DOHH2 (cell line): ENCODE measurements at regions not wholly inside any gene's neighbourhood (a gene's known extent, or its start where the extent isn't known, plus 50 kb on each side); places are given as distances from the start of the nearest gene placed in this dataset.

ENCODE experiments used
- EZH2phosphoT487 ChIP-seq: fragments of 200-600 bp; sonication (generic); IDR thresholded peaks from 2 replicates; pipeline ENCODE4 v1.6.1; 2017; ENCODE audit warnings: borderline replicate concordance, mild to moderate bottlenecking, antibody characterized with exemption, low read length, moderate library complexity, mixed read lengths
- TF ChIP-seq, protein P1 (sequence below): fragments of 200-600 bp; sonication (generic); IDR thresholded peaks from one replicate; pipeline ENCODE4 v1.5.1; 2014; ENCODE audit warnings: antibody characterized with exemption, mild to moderate bottlenecking, low read depth, low read length; ENCODE audit not compliant: poor library complexity, severe bottlenecking

DNA sequence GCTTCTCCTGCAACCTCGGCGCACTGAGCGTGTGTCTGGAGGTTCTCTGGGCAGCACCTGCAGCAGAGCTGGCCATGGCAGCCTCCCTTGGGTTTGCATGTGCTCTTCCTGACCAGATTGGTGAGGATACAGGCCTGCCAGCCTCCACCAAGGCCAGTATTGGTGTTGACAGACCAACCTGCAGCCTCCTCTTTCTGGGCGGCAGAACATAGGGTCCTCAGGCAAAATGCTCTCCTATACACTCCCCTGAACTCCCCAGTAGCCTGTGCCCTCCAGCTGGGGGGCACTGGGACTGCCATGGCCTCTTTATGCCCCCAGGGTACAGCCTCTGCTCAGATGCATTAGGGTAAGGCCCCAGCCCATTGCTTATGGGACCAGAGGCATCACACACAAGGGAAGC, 131.9 kb upstream of the SPRED2 start:
- TF ChIP-seq, protein P1, sequence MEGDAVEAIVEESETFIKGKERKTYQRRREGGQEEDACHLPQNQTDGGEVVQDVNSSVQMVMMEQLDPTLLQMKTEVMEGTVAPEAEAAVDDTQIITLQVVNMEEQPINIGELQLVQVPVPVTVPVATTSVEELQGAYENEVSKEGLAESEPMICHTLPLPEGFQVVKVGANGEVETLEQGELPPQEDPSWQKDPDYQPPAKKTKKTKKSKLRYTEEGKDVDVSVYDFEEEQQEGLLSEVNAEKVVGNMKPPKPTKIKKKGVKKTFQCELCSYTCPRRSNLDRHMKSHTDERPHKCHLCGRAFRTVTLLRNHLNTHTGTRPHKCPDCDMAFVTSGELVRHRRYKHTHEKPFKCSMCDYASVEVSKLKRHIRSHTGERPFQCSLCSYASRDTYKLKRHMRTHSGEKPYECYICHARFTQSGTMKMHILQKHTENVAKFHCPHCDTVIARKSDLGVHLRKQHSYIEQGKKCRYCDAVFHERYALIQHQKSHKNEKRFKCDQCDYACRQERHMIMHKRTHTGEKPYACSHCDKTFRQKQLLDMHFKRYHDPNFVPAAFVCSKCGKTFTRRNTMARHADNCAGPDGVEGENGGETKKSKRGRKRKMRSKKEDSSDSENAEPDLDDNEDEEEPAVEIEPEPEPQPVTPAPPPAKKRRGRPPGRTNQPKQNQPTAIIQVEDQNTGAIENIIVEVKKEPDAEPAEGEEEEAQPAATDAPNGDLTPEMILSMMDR, result no peak
- no peak for TF ChIP-seq EZH2phosphoT487
